ENCODE measurements at regions not wholly inside any gene's neighbourhood (a gene's known extent, or its start where the extent isn't known, plus 50 kb on each side); places are given as distances from the start of the nearest gene placed in this dataset.
"Not testable (repeated sequence)": the region's sequence is repeated elsewhere in the genome, so short reads cannot be mapped to it uniquely, and the experiment has no call there.

- Mint-ChIP-seq H3K4me1 (ENCODE audit: low read depth) (peaks cover 24% of the 10 kb centered on the region), H3K27ac (peak overlapping the region; percentile 38), H3K9me3 (no peaks in the 10 kb centered on the region), H3K36me3 (ENCODE audit: low read depth) (no peaks in the 10 kb centered on the region), H3K27me3 (no peaks in the 10 kb centered on the region), H3K4me3 (no peak overlapping the region)
- no peak for DNase-seq
Observed at GRCh38 chr7:27032839-27033238, 63.0 kb downstream of the HOXA1 start.

GRCh38 chr7:27031289-27032172, 64.3 kb downstream of the HOXA1 start:
- DNase-seq: no peak
- no peaks in the 10 kb centered on the region for H3K9me3 Mint-ChIP-seq
- peaks cover 24% of the 10 kb centered on the region for H3K4me1 Mint-ChIP-seq (ENCODE audit: low read depth)
- no peak overlapping the region for H3K4me3 Mint-ChIP-seq
- H3K27me3 Mint-ChIP-seq: no peaks in the 10 kb centered on the region
- no peaks in the 10 kb centered on the region for H3K36me3 Mint-ChIP-seq (ENCODE audit: low read depth)
- H3K27ac Mint-ChIP-seq: peak overlapping the region; percentile 85

- DNase-seq: no peak
- peaks cover 24% of the 10 kb centered on the region for H3K4me1 Mint-ChIP-seq (ENCODE audit: low read depth)
- H3K36me3 Mint-ChIP-seq (ENCODE audit: low read depth): no peaks in the 10 kb centered on the region
- H3K4me3 Mint-ChIP-seq: no peak overlapping the region
- no peaks in the 10 kb centered on the region for H3K9me3 Mint-ChIP-seq
- no peaks in the 10 kb centered on the region for H3K27me3 Mint-ChIP-seq
- peak overlapping the region; percentile 12 for H3K27ac Mint-ChIP-seq
Observed at GRCh38 chr7:27030393-27031050, 65.3 kb downstream of the HOXA1 start.

GRCh38 chr7:27025270-27025669, 70.5 kb downstream of the HOXA1 start:
- Mint-ChIP-seq H3K27ac (no peak overlapping the region), H3K27me3 (no peaks in the 10 kb centered on the region), H3K9me3 (no peaks in the 10 kb centered on the region), H3K4me3 (no peak overlapping the region), H3K36me3 (ENCODE audit: low read depth) (no peaks in the 10 kb centered on the region), H3K4me1 (ENCODE audit: low read depth) (no peaks in the 10 kb centered on the region)
- DNase-seq: no peak

GRCh38 chr7:27010068-27010467, 85.7 kb downstream of the HOXA1 start:
- no peak overlapping the region for H3K4me3 Mint-ChIP-seq
- DNase-seq: no peak
- H3K9me3 Mint-ChIP-seq: peaks cover 10% of the 10 kb centered on the region
- H3K36me3 Mint-ChIP-seq (ENCODE audit: low read depth): no peaks in the 10 kb centered on the region
- H3K27ac Mint-ChIP-seq: no peak overlapping the region
- no peaks in the 10 kb centered on the region for H3K4me1 Mint-ChIP-seq (ENCODE audit: low read depth)
- peaks cover 37% of the 10 kb centered on the region for H3K27me3 Mint-ChIP-seq

- peaks cover 3% of the 10 kb centered on the region for H3K27me3 Mint-ChIP-seq
- H3K9me3 Mint-ChIP-seq: peaks cover 4% of the 10 kb centered on the region
Observed at GRCh38 chr7:27000496-27000895, 95.3 kb downstream of the HOXA1 start.

GRCh38 chr7:26998284-26998683, 97.5 kb downstream of the HOXA1 start:
- H3K4me3 Mint-ChIP-seq; H3K36me3 Mint-ChIP-seq (ENCODE audit: low read depth); H3K4me1 Mint-ChIP-seq (ENCODE audit: low read depth); DNase-seq; H3K9me3 Mint-ChIP-seq; H3K27ac Mint-ChIP-seq; H3K27me3 Mint-ChIP-seq: not testable (repeated sequence)

More at GRCh38 chr7:27000496-27000895, 95.3 kb downstream of the HOXA1 start:
- no peaks in the 10 kb centered on the region for H3K36me3 Mint-ChIP-seq (ENCODE audit: low read depth)
- H3K4me3 Mint-ChIP-seq: no peak overlapping the region
- H3K27ac Mint-ChIP-seq: no peak overlapping the region
- no peak for DNase-seq
- no peaks in the 10 kb centered on the region for H3K4me1 Mint-ChIP-seq (ENCODE audit: low read depth)

GRCh38 chr7:26995666-26996065, 100.1 kb downstream of the HOXA1 start:
- no peak for DNase-seq
- Mint-ChIP-seq H3K27ac (no peak overlapping the region), H3K4me1 (ENCODE audit: low read depth) (no peaks in the 10 kb centered on the region), H3K4me3 (no peak overlapping the region), H3K9me3 (peaks cover 4% of the 10 kb centered on the region), H3K36me3 (ENCODE audit: low read depth) (no peaks in the 10 kb centered on the region), H3K27me3 (peaks cover 9% of the 10 kb centered on the region)

GRCh38 chr7:26993816-26994810, 101.7 kb downstream of the HOXA1 start:
- peaks cover 9% of the 10 kb centered on the region for H3K27me3 Mint-ChIP-seq
- peaks cover 4% of the 10 kb centered on the region for H3K9me3 Mint-ChIP-seq
- H3K4me1 Mint-ChIP-seq (ENCODE audit: low read depth): no peaks in the 10 kb centered on the region
- H3K4me3 Mint-ChIP-seq: no peak overlapping the region
- H3K27ac Mint-ChIP-seq: no peak overlapping the region
- DNase-seq: no peak
- no peaks in the 10 kb centered on the region for H3K36me3 Mint-ChIP-seq (ENCODE audit: low read depth)

GRCh38 chr7:26992670-26993069, 103.1 kb downstream of the HOXA1 start:
- peaks cover 9% of the 10 kb centered on the region for H3K27me3 Mint-ChIP-seq
- H3K27ac Mint-ChIP-seq: no peak overlapping the region
- no peak overlapping the region for H3K4me3 Mint-ChIP-seq
- no peaks in the 10 kb centered on the region for H3K36me3 Mint-ChIP-seq (ENCODE audit: low read depth)
- H3K4me1 Mint-ChIP-seq (ENCODE audit: low read depth): peaks cover 2% of the 10 kb centered on the region
- no peaks in the 10 kb centered on the region for H3K9me3 Mint-ChIP-seq
- no peak for DNase-seq

- Mint-ChIP-seq H3K27me3 (peaks cover 9% of the 10 kb centered on the region), H3K4me3 (no peak overlapping the region), H3K4me1 (ENCODE audit: low read depth) (peaks cover 4% of the 10 kb centered on the region), H3K9me3 (no peaks in the 10 kb centered on the region), H3K36me3 (ENCODE audit: low read depth) (no peaks in the 10 kb centered on the region), H3K27ac (no peak overlapping the region)
- DNase-seq: no peak
Observed at GRCh38 chr7:26991796-26992195, 104.0 kb downstream of the HOXA1 start.

GRCh38 chr7:26989897-26990670, 105.7 kb downstream of the HOXA1 start:
- Mint-ChIP-seq H3K27ac (no peak overlapping the region), H3K36me3 (ENCODE audit: low read depth) (no peaks in the 10 kb centered on the region), H3K27me3 (peaks cover 5% of the 10 kb centered on the region), H3K4me1 (ENCODE audit: low read depth) (peaks cover 4% of the 10 kb centered on the region), H3K9me3 (no peaks in the 10 kb centered on the region), H3K4me3 (no peak overlapping the region)
- DNase-seq: no peak

- H3K27me3 Mint-ChIP-seq: peaks cover 9% of the 10 kb centered on the region
- H3K4me1 Mint-ChIP-seq (ENCODE audit: low read depth): peaks cover 4% of the 10 kb centered on the region
- DNase-seq: no peak
- H3K27ac Mint-ChIP-seq: no peak overlapping the region
- no peaks in the 10 kb centered on the region for H3K36me3 Mint-ChIP-seq (ENCODE audit: low read depth)
- no peaks in the 10 kb centered on the region for H3K9me3 Mint-ChIP-seq
- H3K4me3 Mint-ChIP-seq: no peak overlapping the region
Observed at GRCh38 chr7:26988836-26989374, 106.9 kb downstream of the HOXA1 start.

Measured in activated T-cell treated with anti-CD3 and anti-CD28 coated beads, Interleukin-2, amount 50 U/mL, for 24 hours (primary cell).